NCI-H146 (cell line): ENCODE measurements at regions not wholly inside any gene's neighbourhood (a gene's known extent, or its start where the extent isn't known, plus 50 kb on each side); places are given as distances from the start of the nearest gene placed in this dataset.
"Not testable (repeated sequence)": the region's sequence is repeated elsewhere in the genome, so short reads cannot be mapped to it uniquely, and the experiment has no call there.

Experiments
- DNase-seq: peaks from one replicate; lab custom pipeline; 2025; lab: John Stamatoyannopoulos, UW

DNA sequence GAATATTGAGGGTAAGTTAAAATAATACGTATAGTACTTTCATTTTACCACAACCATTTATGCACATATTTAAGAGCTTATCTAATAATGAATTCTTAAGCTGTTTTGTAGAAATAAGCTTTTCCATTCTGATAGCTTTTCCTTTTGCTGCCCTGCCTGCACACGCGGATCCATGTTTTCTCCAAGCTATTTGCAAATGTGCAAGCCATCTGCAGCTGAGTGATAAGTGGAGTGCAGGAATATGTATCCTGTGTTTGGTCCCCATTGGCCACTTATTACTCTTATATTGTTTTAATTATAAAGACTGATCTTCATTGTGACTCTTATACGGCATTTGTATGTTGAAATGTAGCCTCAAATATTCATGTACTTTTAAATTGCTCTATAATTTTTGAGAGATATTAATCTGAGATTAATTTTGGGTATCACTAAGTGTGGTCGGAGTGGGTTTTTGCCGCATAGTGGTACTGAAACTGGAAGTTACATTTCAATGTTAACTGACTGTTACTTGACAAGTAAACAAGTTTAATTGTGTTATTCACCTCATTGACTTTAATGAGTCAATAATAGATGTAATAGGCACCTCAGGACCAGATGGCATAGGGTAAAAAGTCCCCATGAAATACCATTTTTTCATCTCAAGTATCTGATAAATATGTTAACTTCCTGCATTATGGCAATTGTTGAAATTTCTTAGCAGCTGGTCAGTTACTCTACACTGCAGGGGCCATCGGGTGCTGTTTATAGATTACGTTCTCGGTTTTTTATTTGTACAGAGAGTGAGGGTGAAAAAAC lies 1567.4 kb downstream of the EFNB2 start:
- no peak for DNase-seq

GRCh38 chr13:104967376-104967775 lies 1568.1 kb downstream of the EFNB2 start:
- no peak for DNase-seq

GRCh38 chr13:104962411-104962810 lies 1573.1 kb downstream of the EFNB2 start:
- no peak for DNase-seq

- no peak for DNase-seq
These were observed 1574.2 kb downstream of the EFNB2 start for GRCh38 chr13:104961246-104961645.

GRCh38 chr13:104954210-104954609 lies 1581.3 kb downstream of the EFNB2 start:
- no peak for DNase-seq

DNA sequence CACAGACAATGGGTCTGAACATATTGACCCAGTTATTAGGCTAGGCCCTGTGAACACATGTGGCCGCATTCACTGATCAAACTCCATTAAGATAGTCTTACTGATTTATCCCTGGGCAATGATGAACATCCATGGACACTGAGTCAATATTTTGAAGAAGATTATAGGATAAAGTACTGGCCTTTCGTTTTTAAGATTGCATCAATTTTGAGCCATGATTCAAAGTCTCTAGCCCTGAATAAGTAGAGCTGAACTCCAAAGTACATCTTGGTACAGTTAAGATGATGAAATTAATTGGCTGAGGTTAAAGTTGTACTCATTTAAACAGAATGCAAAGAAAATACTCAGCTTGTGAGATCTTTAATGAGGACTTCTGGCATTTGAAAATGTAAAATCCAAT lies 1581.9 kb downstream of the EFNB2 start:
- no peak for DNase-seq

DNA sequence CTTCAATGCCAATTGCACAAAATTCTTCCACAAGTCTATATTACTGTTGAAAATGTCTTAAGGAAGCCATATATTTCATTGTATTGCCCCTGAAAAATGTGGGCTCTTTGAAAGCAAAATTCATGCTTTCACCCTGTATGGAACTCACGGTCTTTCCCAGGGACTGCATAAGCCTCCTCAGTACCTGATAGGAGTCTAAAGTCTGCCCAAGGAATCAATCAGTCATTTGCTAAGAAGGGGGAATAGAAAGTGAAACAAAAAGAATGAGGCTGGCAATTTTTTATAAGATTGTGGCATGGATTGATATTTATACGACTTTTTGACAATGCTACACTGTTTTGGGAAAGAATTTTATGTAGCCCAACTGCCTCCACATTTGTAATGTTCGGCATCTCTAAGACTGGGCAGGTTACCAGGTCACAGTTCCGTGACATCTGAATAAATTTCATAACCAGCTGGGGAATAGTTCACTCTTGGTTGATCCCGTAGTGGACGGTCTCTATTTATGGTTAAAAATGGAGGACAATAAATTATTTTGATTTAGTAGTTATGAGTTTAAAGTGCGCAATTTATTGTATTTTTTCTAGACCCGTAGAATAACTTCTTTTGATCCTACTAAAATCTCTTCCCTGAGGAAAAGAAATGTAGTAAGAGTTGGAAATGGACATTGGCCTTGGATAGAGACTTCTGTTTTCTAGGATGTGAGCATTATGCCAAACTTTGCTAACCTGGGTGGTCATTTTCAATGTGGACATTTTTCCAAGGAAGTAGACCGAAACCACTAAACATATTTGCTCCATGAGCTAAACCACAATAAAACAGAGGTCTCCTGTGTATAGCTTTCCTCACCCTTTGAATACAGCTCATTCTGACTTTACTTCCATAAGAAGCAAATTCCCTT lies 1585.4 kb downstream of the EFNB2 start:
- DNase-seq = no peak

GRCh38 chr13:104944176-104944575 lies 1591.3 kb downstream of the EFNB2 start:
- no peak for DNase-seq

- DNase-seq = no peak
These were observed 1592.1 kb downstream of the EFNB2 start for GRCh38 chr13:104943331-104943730.

DNA sequence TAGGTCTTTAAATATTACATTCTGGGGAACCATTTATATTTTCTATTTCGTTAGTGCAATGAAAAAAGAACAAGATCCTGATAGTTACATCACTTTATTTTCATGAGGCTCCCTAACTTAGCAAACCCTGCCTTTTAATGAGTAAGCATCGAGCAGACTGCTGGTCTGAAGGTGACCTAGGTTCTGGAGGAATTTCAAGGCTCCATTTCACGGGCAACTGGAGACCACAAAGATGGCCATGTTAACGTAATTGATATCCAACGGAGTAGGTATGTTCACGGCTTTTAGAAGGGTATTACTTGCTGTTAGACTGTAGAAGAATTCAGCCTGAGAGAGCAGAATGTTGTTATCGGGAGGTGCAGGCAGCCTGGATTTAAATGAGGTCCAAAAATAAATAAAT lies 1597.6 kb downstream of the EFNB2 start:
- DNase-seq = no peak

- DNase-seq = no peak
These were observed 1599.2 kb downstream of the EFNB2 start for GRCh38 chr13:104936304-104936703.

GRCh38 chr13:104920513-104920912 lies 1614.9 kb downstream of the EFNB2 start:
- not testable (repeated sequence) for DNase-seq

DNA sequence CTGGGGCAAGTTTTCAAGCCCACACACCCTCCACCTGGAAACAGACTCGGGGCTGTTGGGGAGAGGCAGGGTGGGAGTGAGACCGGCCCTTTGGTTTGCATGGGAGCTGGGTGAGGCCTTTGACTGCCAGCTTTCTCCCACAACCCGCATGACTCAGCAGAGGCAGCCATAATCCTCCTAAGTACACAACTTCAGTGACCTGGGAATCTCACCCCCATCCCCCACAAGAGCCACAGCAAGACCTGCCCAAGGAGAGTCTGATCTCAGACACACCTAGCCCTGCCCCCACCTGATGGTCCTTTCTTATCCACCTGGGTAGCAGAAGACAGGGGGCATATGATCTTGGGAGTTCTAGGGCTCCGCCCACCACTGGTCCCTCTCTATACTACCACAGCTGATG lies 1615.4 kb downstream of the EFNB2 start:
- DNase-seq = no peak

- DNase-seq = no peak
These were observed 1635.2 kb downstream of the EFNB2 start for GRCh38 chr13:104900191-104900817.

- no peak for DNase-seq
These were observed 1637.0 kb downstream of the EFNB2 start for GRCh38 chr13:104898484-104898883.

GRCh38 chr13:104895521-104895920 lies 1639.9 kb downstream of the EFNB2 start:
- DNase-seq = no peak

DNA sequence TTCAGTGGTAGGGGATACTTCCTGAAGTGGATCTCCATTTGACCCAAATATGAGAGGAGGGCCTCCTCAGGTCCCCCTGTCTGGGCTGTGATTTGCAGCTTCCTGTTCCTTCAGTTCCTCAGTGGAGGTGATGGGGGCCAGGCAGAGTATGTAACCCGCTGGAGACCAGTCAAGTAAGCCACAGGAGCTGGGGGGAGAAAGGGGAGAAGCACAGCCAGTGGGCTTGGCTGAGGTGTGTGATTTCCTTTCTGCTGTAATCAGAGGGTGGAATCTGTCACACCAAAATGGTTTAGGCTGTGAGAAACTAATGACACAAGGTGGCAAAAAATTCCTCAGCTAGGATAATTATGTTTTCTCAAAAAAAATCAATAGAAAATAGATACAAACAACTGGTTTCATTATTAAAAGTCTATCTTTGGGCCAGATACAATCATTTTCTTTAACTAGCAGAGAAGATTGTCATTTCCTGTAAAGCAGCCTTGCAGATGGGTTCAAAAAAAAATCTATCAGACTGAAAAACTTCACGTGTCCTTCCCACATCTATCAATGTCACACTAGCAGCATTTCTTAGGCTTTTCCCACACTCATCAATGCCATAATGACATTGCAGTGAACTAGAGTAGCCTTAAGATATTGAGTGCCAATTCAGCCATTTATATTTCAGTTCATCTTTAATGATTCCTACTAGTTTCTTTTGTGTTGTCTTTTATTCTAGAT lies 1660.3 kb downstream of the EFNB2 start:
- DNase-seq = no peak

DNA sequence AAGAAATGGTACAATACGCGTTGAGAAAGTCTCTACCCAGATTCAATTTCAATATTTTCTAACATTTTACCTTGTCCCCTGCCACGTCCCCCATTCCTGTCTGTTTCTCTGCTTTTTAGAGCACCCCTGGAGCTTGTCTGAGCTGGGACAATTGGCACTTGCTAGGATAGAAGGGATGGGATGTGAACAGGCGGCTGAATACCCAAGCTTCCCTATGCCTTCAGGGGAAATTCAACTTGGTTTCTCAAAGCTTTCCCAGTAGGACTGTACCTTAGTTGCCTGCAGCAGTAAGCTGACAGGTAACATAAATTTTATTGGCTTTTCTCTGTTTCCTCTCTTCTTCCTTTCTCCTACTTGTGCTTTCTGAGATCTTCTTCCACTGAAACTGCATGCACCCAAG lies 1663.3 kb downstream of the EFNB2 start:
- DNase-seq = no peak

GRCh38 chr13:104871456-104871855 lies 1664.0 kb downstream of the EFNB2 start:
- DNase-seq = no peak

- DNase-seq = no peak
These were observed 1666.0 kb downstream of the EFNB2 start for GRCh38 chr13:104869501-104869900.

DNA sequence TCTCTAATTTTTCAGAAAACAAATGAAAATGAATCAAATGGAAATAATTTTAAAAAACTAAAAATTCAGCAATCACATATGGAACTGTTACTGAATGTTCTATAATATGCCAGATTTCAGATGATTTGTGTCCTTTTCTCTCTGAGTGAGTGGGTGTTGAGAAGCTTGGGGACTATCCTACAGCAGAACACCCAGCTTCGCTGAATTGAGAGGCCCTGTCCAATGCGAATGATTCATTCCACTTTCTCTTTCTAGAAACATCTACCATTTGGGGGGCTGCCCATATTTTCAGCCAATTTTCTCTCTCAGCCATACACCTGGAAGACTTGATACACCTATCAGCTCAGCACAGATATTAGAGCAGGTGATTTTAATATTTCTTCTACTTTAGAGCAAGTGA lies 1666.7 kb downstream of the EFNB2 start:
- DNase-seq = no peak

- DNase-seq = no peak
These were observed 1679.9 kb downstream of the EFNB2 start for GRCh38 chr13:104855581-104855980.
